Astrocyte of the hippocampus (primary cell): ENCODE measurements at regions not wholly inside any gene's neighbourhood (a gene's known extent, or its start where the extent isn't known, plus 50 kb on each side); places are given as distances from the start of the nearest gene placed in this dataset.
A peak's percentile ranks its signal among the peaks of the same experiment; 100 is the strongest.
"Not testable (repeated sequence)": the region's sequence is repeated elsewhere in the genome, so short reads cannot be mapped to it uniquely, and the experiment has no call there.

Source experiments
- DNase-seq: peaks from one replicate; pipeline ENCODE4 v3.0.0; 2011; ENCODE audit warnings: low read depth, low spot score

DNA sequence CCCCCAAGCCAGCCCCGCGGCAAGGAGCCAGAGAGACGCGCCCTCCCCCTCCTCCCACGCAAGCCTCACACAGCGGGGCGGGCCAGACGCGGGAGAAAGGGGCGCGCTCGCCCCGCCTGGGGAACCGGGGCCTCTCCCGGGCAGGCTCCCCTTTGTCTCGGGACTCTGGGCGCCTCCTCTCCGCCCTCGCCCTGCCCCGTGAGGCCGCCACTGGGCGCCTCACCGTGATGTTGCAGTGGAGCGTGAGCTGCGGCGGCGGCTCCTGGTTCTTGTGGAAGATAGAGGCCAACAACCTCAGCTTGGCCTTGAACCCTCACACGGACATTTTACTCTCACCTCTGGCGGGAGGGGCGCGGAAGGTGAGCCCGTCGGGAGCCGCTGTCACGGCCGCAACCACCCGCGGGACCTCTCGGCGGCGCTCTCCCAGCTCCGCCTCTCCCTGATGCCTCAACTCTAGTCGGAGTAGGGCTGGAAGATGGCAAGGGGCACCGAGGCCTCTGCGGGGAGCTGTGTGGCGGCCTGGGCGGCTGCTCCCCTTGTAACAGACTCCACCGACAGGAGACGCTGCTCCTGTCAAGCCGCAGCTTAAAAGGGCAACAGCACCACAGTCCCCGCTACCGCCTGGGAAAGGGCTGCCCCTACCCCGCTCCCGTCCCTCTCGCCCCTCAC lies 179.2 kb upstream of the ZSCAN2 start:
- DNase-seq, result not testable (repeated sequence)

DNA sequence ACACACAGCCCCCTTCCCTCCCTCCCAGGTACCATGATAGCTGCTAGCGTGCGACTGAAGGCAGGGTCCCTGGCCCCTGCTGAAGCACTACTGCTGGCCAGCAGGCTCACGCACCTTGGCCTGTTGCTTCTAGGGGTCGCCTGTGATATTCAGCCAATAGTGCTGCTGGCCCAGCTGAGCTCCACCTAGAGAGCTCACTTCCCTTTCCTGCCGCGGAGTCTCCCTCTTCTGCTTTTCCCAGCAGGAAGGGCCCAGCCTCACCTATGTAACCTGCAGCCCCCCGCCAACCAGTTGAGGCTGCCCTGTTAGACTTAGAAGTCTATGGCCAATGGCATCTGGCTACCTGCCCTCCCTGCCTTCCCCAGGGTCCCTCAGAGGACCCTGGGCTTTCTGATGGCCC lies 175.5 kb upstream of the ZSCAN2 start:
- DNase-seq, result not testable (repeated sequence)

DNA sequence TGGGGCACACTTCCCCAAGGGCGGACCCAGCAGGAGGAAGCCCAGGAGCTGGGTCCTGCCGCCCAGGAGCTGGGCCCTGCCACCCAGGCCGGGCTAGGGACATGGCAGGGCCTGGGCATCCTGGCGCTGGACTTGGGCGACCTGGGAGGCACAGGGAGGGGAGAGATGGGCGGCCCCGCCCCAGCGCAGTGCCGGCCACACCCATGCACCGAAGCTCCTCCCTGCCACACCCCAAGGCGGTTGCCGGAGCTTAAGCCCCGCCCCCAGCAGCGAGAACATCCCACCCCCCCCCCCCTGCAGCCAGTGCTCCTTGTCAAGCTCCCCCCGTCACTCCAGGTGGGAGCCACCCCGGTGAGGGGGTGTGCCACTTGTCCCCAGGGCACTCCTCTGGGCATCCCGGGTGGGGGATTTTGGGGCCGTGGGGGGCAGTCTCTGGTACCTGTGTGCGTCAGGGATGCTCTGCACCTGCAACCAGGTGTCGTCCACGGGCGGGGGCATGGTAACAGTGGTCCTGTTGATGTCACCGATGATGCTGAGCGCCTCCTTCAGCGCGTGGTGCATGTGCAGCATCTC lies 127.4 kb upstream of the ZSCAN2 start:
- DNase-seq, result not testable (repeated sequence)

DNA sequence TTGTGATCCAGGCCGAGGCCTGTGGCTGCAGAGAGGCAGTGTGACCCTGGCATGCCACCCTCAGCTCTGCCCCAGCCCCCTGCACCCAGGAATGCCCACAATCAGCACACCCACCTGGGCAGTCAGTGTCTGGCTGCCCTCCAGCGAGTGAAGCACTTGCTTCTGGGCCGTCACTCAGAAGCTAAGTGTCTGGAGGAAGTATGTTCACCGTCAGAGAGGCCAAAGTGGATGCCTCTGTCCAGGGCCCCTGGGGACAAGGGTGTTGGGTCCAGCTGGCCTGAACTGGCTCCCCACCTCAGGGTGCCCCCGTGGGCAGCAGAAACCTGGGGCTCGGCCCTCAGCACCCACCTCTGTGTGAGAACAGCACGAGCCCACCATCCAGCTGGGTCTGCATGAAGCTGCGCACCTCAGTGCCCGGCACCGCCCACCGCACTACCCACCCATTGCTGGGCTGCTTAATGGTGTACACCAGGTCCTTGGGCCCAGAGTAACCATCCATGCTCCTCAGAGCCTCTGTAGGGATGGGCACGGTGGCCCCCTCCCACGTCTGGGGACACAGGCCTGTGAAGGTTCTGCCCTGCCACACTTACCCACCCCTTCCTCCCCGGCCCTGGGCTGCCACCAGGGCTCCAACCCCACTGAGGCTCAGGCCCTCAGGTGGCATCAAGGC lies 124.3 kb upstream of the ZSCAN2 start:
- DNase-seq, result not testable (repeated sequence)

DNA sequence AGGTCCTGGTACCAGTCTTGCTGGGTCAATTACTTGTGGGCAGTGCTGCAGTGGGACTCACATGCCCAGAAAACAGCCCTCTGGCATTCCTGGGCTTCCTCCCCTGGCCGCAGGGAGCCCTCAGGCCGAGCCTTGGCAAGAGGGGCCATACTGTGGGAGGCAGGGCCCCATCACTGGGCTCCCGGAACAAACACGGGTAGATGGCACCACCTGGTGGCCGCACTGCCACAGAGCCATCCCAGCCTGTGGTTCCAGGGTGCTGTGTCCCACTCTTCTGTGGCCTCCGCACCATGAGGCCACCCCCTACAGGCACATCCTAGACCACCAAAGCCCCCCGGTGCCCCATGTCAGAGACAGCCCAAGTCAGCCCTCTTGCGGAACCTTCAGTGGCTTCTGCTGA lies 123.3 kb upstream of the ZSCAN2 start:
- DNase-seq, result not testable (repeated sequence)

DNA sequence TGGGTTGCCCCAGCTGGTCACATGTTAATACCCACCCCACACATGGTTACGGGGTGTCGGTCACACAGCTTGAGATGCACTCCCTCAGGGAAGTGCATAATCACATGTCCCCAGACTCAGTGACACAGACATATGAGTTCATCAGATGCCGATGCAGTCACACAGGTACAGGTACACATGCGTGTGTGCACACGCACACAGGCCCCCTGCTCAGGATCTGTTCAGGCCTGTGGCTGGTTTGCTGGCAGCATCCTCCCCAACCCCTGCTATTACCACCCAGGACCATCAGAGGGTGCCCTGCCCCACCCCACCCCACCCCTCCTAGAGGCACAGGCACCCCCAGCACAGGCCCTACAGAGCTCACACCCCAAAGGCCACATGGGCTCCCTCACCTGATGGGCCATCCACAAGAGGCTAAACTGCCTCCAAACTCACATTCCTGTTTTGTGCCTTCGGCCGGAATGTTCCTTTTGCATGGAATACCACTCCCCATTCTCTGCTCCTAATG lies 120.6 kb upstream of the ZSCAN2 start:
- DNase-seq, result not testable (repeated sequence)

DNA sequence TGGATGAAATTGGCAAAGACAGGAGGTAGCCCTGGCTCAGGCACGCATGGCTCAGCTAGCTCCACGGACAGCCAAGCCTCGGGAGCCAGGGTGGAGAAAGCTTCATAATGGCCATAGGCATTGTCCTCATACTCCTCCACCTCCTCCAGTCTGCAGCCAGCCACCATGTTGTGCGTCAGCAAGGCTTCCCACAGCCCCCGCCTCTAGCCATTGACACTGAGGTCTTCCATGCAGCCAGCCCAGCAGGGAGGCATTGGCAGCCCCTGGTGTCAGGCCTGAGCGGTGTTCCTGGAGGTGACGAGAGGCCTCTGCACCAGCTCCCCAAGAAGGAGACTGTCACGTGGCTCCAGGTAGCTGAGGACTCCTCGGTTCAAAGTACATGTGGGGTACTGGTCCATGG lies 117.0 kb upstream of the ZSCAN2 start:
- not testable (repeated sequence) for DNase-seq

DNA sequence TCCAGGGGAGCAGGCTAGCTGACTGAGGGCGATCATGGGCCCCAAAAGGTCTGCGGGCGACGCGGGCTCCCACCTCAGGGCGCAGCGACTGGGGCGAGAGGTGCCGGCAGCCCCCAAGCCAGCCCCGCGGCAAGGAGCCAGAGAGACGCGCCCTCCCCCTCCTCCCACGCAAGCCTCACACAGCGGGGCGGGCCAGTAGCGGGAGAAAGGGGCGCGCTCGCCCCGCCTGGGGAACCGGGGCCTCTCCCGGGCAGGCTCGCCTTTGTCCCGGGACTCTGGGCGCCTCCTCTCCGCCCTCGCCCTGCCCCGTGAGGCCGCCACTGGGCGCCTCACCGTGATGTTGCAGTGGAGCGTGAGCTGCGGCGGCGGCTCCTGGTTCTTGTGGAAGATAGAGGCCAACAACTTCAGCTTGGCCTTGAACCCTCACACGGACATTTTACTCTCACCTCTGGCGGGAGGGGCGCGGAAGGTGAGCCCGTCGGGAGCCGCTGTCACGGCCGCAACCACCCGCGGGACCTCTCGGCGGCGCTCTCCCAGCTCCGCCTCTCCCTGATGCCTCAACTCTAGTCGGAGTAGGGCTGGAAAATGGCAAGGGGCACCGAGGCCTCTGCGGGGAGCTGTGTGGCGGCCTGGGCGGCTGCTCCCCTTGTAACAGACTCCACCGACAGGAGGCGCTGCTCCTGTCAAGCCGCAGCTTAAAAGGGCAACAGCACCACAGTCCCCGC lies 100.5 kb upstream of the ZSCAN2 start:
- DNase-seq, result not testable (repeated sequence)

DNA sequence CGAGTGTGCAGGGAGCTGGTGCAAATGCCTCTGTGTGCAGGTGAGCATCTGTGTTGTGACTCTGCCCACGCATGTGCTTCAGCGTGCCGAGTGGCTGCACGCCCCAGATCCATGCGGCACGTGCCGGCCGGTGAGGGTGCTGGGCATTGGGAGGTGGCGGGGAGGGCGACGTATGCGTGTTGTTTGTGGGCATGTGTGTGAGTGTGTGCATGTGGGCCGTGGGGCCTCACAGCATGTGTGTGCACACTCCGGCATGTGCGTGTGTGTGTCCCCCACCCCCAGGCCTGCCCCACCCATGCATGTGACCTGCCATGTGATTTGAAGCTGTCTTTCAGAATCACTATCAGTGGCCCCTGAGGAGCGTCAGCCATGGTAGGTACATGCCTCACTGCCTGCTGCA lies 97.7 kb upstream of the ZSCAN2 start:
- not testable (repeated sequence) for DNase-seq

DNA sequence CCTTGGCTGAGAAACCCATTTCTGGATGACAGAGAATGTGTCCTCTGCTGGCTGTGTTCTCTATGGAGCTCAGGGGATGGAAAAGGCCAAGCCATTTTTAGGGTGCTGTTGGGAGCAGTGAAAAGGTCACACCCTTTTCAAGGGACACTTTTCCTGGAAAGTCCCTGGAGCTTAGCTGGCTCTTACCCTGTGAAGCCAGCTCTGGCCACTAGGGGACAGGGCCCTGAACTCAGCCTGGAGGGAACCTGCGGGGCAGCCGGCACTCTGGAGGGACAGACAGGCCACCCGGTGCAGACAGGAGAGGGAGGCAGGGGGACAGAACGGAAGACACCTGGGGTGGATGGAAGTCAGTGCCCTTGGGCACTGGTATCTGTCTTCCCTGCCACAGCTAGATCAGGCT lies 95.3 kb upstream of the ZSCAN2 start:
- DNase-seq, result not testable (repeated sequence)

DNA sequence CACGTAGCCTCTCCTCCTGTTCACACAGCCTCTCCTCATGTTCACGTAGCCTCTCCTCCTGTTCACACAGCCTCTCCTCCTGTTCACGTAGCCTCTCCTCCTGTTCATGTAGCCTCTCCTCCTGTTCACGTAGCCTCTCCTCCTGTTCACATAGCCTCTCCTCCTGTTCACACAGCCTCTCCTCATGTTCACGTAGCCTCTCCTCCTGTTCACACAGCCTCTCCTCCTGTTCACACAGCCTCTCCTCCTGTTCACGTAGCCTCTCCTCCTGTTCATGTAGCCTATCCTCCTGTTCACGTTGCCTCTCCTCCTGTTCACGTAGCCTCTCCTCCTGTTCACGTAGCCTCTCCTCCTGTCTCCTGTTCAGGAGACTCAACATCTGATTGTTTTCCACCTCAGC lies 88.5 kb upstream of the ZSCAN2 start:
- not testable (repeated sequence) for DNase-seq

DNA sequence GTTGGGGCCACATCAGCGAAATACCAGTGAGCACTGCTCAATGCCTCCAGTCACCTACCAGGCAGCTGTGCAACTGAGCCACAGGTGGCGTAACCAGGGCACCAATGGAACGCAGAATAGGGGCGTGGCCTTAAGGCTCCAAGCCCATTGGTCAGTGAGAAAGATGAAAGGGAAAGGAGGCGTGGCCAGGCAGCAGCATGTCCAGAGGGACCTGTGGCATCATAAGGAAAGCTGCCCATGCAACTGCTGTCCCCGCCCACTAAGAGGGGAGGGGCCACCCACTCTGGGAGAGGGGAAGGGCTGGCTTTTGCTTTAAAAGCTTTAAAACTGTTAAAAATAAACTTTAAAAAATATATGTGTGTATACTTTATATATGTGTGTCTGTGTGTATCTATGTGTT lies 84.0 kb upstream of the ZSCAN2 start:
- DNase-seq, result not testable (repeated sequence)

DNA sequence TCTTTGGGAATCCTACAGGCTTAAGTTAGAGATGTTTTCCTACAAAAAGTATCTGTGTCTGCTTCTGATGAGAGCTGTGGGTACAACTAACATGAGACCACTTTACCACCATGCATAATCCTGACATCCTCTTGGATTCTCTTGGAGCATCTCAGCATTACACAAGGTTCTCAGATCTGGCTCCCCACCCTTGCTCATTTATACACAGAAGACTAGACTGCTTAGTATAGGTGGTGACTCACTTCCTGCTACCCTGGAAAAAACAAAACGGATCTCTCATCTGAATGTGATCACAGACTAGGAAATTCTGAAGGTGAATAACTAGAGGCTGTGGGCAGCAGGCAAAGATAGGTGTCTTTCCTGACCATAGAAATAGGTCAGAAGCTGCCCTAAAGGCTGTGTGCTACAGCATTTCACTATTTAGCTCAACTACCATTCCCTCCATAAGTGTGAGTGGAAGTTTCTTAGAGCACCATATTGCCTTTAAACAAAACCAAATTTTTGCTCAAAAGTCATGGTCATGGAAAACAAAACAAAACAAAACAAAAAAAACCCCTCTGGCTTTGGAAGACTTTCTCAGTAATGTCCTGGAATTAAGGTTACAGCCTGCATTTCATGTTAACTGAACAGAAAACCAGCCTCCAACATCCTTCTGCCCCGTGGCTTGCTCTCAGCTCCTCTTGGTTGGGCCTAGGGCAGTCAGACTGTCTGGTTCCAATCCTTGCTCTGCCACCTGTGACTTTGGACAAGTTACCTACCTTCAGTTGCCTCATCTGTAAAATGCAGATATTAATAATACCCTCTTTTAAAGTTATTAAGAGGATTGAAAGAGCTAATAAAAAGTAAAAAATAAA lies 75.1 kb upstream of the ZSCAN2 start:
- not testable (repeated sequence) for DNase-seq

DNA sequence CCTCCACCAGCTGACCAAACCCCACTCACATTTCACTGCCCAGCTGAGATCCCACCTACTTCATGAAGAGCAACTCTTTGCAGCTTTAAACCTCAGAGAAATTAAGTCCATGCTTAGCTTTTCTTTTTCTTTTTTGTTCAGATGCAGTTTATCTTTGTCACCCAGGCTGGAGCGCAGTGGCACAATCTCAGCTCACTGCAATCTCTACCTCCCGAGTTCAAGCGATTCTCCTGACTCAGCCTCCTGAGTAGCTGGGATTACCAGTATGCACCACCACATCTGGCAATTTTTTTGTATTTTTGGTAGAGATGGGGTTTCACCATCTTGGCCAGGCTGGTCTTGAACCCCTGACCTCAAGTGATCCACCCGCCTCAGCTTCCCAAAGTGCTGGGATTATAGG lies 70.1 kb upstream of the ZSCAN2 start:
- DNase-seq, result not testable (repeated sequence)

DNA sequence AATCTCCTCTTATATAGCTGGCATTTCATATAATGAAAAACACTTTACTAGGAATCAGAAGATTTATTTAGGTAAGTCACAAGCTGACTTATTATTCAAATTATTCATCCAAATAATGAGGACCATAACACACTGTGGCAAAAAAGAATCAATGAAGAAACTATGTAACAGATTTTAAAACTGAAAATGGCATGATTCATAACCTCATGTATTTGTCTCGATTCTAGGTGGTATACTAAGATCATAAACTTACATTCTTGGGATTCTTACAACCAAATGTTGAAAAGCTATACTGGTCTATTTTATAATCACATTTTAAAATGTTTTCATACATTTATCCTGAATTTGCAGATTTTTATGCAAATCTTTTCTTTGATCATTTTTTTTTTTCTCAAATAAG lies 69.6 kb upstream of the ZSCAN2 start:
- DNase-seq, result not testable (repeated sequence)

DNA sequence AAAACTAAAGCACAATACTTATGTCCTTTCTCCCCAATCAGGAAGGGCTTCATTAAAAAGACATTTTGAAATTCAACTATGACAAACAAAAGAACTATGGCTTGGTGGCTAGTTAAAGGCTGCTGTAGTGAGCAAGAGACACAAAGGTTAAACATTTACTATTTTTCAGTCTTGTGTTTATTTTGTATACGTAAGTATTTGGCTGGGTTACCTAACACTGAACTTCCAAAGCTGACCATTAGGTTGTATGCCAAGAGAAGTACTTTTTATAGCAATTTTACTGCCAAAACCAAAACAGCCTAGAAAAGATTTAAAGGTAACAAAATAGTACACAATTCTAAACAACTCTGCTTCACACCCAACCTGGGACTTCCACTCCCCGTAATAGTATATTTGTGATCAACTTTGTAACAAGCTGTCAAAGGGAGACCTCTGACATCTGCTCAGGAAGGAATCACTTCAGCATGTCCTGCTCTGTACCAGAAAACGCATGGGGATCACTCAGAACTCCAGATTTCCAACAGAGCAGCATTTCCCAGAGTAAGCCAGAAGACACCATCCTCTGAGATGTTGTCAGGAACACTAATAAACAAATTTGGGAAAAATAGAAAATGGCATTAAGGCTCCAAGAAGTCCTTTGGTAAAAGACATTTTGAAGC lies 69.0 kb upstream of the ZSCAN2 start:
- peak; percentile 10 for DNase-seq

DNA sequence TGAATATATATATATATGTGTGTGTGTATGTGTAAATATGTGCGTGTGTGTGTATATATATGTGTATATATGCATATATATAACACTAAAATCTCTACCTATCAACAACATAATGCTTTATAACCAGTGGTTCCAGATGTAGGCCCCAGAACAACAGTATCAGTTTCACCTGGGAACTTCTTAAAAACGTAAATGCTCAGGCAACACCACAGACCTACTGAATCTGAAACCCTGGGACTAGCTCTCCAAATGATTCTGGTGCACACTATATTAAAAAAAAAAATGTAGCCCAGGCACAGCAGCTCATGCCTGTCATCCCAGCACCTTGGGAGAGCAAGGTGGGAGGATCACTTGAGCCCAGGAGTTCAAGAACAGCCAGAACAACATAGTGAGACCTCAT lies 67.1 kb upstream of the ZSCAN2 start:
- not testable (repeated sequence) for DNase-seq

DNA sequence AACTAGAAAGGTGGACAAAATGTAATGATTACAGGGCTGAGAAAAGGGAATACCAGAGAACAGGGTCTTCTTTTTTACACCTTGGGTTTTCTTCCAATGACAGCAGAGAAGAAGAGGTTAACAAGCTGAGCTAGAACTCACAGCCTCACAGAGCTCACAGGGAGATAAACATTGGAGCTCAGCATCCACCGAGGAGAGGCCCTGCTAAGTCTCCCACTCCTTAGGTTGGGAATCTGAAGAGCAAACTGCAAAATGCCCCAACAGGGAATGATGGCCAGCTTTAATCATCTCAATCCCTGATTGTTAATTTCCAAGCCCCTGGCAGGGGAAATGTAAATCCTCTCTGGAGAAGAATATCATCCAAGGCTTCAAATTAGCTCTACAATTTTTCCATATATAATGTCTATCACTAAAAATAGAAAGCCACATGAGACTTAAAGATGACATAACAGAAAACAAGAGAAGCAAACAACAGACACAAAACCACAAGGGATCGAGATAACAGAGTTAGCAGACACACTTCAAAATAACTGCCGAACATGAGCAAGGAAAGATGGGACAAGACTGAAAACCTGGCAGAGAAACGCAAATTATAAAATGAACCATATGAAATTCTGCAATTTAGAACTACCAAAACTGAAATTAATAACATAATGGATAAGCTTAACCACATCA lies 66.1 kb upstream of the ZSCAN2 start:
- DNase-seq, result not testable (repeated sequence)

DNA sequence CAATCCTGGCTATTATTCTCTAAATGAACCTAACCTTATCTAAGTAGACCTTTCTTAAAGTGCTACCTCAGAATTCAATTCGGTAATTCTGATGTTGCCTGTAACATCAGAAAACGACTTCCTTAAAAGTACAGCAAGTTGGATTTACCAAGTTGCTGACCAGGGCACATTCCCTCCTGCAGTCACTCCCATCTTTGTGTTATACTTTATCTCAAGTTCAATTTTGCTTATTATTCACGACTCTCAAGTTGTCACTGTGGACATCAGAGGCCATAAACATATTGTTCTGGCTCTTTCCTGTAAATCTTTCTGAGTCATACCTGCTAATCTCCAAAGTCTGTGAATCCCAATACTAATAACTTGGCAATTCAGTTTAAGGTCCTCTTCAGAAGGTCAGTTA lies 64.6 kb upstream of the ZSCAN2 start:
- DNase-seq, result not testable (repeated sequence)

DNA sequence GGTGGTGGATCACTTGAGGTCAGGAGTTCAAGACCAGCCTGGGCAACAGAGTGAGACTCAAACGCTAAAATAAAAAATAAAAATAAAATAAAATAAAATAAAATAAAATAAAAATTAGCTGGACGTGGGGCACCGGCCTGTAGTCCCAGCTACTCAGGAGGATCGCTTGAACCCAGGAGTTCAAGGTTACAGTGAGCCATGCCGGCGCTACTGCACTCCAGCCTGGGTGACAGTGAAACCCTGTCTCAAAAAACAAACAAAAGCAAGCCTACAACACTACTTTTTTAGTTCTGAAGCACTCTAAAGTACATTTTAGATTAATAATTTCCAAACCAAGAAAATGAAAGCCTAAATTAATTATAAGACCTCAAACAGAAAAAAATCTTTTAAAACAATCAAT lies 56.2 kb upstream of the ZSCAN2 start:
- not testable (repeated sequence) for DNase-seq
